HG03439 (cell line): ENCODE measurements at regions not wholly inside any gene's neighbourhood (a gene's known extent, or its start where the extent isn't known, plus 50 kb on each side); places are given as distances from the start of the nearest gene placed in this dataset.

Experiments
- ATAC-seq: cut with Tn5 transposase; IDR thresholded peaks from one replicate; pipeline ENCODE4 v1.9.1; 2021; ENCODE audit warnings: mild to moderate bottlenecking, moderate library complexity; ENCODE audit not compliant: unreplicated experiment

DNA sequence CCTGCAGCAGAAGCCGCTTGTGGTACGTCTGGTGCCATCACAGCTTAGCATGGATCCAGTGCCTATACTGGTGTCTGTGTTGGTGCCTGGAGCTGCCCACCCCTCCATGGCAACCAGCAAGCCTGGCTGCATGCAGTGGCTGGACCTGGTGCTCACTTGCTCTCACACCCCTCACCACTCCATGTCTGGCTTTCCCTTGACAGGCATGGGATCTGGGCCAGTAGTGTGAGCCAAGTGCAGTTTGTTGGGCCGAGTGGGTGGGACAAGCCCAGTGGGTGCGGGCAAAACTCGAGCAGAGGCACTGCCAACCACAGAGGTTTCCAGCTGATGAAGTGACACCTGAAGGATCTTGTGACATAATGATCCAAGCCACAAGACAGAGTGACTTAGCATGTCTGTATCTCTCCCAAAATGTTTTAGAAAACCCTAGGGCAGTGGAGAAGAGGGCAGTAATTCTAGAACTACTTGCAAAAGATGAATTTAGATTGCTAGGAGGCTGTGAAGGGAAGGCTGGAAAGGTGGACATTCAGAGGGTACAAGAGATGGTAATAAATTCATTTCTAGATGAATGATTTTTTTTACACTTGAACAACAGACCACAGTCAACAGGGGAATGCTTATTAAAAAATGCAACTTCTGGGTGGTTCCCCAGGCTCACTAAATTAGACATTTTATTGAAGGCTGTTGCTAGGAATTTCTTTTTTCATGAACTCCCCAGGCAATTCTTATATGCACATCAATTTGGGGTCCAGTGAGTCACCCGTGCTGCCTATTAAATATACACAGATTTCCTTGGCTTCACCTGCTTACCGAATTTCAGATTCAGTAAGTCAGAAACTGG, 660.3 kb downstream of the TLR4 start:
- no peak for ATAC-seq

DNA sequence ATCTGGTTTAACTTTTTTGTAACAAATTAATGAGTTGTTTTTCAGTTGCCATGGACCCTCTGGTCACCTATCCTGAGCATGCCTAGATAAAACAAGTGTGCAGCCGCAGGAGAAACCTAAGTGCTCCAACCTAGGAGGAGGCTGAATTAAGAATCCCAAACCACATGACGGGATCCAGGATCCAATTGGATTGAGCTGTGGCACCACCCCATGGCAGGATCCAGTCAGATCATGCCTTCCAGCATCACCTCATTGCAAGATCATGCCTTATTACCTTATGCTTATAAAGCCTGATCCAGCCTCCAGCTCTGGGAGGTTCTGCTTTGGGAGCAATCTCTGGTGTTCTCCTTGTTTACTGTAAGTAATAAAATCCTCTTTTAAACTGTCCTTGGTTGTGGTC, 662.0 kb downstream of the TLR4 start:
- ATAC-seq = no peak

DNA sequence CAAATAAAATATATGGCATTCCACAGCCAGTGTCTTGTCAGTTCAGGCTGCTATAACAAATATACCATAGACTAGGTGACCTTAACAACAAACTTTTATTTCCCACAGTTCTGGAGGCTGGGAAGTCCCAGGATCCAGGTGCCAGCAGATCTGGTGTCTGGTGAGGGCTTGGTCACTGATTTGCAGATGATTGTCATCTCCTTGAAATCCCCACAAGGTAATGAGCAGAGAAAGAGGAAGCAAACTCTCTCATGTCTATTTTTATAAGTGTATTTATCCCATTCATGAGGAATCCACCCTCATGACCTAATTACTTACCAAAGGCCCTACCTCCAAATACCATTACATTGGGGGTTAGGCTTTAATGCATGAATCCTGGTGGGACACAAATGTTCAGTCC, 663.2 kb downstream of the TLR4 start:
- ATAC-seq = no peak

DNA sequence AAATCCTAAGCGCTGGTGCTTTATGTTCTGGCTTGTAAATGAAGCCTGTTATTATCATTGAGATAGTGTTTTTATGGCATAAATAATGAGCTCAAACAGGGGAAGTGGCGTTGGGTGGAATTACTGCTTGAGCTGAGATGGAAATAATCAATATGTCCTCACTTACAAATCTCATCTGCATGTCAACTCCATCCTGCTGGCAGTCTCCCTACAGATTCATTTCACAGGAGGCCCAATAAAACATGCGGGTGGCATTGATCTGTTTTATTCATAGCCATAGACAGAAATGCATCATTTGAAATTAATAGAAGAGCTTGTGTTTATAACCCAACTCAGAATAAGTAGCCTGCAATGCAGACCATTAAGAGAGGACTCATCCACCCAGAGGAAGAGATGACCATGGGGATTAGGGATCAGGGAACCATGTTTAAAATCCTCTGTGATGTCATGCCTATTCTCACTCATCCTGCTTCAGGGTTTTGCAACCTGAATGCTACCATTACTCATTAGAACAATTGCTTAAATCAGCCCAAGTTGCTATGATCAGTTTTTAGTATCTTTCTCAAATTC, 680.4 kb downstream of the TLR4 start:
- ATAC-seq = no peak

DNA sequence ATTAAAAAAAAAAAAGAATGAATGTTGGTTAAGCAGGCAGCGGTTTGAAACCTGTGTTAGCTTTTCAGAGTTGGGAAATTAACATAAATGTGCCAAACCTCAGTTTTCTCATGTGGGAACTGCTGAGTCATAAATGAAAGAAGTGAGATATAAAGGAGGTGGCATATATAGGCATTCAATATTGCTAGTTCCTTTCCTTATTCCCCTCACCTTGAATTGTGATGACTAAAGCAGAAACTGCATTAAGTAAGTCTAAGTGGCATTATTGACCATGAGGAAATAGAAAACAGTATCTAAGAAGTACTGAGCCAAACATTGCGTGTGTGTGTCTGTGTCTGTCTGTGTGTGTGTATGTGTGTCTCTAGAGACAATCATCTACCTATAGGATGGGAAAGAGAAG, 691.2 kb downstream of the TLR4 start:
- ATAC-seq = peak; percentile 61

DNA sequence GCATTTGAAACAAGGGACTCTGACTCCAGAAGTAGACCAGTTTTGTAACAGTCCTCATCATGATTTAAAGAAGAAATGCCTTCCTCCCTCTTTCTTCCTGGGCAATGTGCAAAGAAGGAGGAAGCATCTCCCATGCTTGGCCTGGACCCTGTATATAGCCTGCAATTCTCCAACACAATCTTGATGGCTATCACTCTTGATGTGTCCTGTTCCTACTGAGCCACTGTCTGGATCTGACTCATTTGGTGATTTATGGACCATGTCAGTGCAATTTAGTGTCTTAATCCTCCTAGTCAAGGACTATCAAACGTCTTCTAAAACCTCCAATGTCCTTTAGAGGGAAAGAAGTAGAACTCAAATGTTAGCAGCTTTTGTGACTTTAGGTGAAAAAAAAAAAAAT, 697.3 kb downstream of the TLR4 start:
- ATAC-seq = no peak

DNA sequence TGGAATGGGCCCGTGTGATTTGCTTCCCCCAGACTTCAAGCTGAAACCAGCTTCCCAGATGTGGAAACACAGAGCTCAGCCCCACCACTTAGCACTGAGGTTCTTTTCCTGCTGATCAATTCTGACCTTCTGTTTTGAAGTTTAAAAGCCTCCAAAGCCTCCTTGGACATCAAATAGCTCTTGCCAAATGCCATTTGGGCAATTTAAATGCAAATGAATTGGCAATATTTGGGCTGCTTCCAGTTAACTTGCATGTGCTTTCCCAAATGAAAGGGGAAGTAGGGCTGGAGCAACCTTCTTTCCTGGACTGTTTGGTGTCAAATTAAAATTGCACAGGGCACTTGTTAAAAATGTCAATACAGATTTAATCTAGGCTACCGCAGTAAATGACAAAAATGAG, 710.5 kb downstream of the TLR4 start:
- no peak for ATAC-seq

DNA sequence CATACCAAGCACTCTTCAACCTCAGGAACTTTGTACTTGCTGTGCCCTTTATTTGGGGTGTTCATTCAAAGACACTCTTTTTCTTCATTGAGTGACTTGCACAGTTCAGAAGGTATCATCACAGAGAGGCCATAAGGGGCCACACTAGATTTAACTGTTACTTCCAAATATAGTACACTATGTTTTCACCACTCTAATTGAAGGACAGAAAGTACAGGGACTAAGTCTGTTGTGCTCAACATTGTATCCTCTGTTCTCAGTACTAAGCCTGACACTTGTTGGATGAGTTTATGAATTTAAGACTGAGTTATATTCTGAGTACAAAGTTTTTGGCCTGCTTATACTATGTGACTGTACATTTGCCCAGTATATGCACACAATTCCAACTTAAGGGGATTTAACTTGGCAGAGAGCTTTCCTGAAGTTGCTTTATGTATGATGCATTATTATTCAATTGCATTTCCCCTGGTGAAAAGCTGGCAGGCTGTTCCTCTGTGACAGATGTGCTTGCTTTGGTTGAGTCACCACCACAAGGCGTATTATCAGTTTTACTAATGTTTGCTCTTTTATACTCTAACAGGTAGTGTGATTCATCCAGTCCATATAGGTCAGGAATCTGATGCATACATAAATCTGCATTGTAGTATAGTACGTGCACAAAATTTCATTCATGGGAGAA, 714.8 kb downstream of the TLR4 start:
- ATAC-seq = no peak

DNA sequence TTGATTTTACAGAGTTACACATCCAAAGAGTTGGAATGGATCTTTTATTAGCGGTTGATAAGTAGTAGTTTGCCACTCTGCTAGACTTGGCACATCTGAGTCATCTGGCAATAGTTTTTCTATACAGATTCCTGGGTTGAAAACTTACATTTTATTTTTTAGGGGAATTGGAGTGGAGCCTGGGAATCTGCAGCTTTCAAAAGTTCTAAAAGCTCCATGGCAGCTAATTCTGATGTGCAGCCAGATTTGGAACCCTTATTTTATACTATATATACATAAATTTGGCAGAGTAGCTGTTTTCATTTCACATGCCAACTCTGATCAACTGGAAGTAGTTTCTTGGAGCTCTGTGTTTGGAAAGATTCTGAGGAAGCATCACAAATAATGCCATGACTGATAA, 715.5 kb downstream of the TLR4 start:
- no peak for ATAC-seq

DNA sequence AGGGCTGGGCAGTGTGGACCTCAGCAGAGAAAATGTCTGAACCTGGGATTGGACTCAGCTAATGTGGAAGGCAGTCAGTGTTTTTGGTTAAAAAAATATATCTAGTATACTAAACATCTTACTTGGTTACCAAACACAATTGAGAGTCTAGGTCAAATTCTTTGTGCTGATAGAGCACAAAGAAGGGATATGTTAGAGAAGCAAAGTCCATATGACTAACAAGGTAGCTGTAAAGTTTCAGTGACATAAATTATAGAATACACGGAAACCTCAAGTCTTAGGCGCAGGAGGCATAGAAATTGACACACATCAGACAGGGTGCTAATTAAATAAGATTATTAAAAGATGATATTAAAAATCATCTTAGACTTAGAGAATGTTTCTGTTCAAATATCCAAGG, 718.3 kb downstream of the TLR4 start:
- ATAC-seq = no peak

DNA sequence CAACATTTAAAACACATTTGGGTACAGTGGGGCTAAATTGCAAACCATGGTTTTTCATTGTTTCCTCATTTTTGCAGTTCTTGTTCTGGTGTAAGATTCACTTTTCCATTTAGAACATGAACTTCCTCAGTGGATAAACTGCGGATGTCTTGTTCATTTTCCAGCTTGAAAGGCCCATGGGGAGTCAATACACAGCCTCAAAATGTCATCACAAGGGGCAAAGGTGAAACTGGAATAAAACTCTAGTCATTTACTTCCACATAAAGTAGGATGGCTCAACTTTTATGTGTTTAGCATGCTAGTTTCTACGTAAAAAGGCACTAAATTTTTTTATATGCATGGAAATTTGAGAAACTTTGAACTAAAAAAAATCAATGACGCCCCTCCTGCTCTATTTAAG, 718.8 kb downstream of the TLR4 start:
- no peak for ATAC-seq

DNA sequence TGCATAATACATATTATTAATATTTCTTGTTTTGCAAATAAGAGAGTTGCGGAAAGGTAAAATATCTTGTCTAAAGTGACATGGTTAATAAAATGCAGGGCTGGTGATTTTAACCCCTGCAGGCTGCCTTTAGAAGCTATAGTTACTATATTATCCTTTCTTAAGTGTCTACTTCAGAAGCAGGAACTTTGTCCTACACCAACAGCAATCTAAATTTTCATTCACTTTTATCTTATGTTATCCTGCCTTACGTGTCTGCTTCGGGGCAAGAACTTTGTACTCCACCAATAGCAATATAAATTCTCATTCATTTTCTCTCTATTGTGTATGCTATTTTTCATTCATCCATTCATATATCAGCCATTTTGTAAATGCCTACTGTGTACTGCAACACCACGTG, 719.5 kb downstream of the TLR4 start:
- ATAC-seq = no peak

DNA sequence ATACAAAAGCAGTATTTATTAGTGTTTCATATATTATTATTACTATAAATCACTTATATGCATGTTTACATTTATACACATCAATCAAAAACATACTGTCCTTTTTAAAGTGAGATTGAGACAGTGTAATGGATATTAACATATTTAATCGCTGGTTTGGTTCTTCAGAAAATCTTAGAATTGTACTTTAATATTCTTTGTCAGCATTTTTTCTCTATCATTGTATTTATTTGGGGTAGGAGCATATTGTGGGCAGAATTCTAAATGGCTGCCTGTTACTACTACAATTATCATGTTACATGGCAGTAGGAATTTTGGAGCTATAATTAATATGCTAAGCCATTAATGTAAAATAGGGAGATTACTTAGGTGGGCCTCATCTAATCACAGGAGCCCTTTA, 722.6 kb downstream of the TLR4 start:
- ATAC-seq = no peak

DNA sequence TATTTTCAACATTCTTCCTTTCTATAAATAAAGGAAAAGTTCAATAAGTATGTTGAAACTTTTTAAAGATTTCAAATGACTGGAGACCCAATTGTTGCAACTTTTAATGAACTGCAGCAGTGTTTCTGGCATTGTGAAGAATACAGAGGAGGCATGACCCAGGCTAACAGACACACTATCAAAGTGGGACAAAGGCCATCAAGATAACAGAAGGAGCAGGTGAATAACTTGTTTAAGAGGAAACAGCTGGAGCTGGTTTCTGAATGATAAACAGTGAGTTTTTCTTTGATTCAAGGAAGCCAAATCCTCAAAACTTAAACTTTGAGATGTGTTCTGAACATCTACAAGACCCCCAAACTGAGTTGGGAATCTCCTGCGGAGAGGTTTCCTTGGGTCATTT, 734.6 kb downstream of the TLR4 start:
- ATAC-seq = no peak

DNA sequence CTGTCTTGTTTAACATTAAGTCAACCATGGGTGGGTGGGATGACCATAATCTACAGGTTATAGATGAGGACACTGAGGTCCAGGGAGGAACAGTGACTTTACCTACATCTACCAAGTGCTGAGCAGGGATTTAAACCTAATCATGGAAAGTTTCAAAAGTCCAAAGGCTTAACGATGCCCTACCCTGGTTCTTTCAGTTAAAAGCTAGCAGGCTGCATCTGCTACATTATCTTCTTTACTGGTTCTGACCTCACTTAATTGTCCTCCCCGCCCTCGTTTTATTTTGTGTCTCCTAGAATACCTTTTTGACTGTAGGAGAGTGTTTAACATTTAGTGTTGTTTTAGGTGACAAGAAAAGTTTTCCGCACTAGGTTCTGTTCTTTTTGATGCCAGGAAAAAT, 735.2 kb downstream of the TLR4 start:
- no peak for ATAC-seq

DNA sequence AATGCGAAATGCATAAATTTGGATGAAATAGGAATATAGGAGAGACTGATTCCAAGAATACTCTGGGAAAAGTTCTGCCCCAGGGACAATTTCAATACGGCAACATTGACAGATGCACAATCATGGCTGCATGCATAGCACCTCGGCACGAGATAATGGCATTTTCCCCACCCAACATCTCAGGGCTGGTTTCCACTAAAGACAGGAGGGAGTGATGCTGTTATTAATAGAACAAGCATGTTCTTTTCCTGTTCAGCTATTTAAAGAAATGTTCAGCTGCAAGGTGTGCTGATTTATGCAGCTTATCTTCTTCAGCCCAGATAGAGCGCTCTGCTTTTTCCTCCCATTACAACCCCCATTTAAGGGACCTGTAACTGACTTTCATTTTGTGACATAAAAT, 740.2 kb downstream of the TLR4 start:
- no peak for ATAC-seq

DNA sequence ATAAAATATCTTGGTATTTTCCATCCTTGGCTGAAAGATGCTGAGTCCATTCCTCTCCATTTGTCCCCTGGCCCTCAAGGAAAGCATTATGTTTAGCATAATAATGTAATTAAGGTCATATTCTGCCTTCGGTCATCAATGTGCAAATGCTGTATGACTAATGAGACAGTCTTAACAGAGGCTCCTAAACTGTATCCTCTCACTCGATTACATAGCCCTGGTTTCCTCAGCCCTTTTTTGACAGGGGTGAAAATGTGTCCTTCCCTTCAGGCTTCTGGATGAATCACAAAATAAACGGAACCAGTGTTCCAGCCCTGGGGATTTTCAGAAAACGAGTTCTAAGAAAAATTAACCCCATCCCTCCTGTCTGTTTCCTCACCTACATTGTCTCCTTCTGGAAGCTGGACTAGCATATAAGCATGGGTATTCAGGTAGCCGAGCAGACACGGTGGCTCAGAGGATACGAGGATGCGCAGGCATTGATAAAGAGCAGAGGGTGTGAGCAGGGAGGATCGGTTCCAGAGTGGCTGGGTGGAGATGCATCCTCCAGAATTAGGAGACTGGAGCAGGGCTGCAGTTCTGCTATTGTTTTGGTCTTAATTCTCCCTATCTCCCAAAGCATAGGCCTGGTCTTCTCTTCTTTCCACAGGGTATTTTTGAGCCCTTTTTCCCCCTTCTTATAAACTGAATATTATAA, 742.9 kb downstream of the TLR4 start:
- ATAC-seq = no peak

DNA sequence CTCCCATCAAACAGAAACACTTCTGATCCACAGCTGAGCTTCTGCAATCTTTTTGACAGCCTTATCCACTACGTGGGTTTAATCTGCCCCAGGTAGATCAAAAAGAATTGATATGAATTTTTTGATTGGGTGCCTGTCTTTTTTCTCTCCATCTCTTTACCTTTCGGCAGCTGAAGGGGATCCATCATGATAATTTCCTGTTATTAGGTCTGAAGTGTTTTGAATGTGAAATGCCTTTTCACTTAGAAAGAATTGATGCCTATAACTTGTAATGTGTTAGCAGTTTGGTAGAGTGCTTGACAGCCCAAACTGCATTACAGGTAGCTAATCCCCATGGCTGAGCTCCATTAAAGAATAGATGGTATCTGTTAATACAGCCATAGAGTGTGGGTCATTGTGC, 745.4 kb downstream of the TLR4 start:
- no peak for ATAC-seq

DNA sequence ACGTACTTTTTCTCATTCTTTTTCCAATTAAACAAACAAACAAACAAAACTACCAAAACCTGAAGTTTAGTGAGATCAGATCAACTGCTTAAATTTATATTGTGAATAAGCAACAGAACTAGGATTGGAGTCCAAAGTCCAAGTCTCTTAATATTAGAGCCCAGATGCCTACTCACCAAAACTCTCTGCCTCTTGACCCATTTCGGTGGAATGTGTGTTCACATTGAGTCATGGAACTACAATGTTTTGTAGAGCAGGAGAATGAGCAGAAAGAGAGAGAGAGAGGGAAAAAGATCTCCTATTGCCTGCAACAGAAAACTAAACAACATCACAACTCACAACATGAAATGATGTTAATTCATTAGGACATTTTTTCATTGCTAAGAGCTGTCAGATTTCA, 751.1 kb downstream of the TLR4 start:
- no peak for ATAC-seq

DNA sequence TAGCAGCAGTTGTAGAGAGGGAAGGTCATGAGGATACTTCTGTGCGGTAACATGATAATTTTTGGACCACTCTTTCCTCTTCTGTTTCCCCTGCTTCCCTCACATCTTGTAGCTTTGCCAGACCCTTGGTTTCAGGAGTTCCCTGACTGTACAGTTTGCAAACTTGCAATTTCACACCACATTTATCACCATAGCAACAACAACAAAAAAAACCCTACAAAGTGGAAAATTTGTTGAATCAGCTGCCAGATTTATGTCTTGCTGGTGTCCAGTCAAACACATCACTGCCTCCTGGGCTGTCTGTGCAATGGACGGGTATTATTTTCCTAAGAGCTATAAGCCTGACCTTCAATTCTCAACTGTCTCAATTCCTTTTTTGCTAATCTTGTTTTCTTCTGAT, 751.6 kb downstream of the TLR4 start:
- no peak for ATAC-seq

DNA sequence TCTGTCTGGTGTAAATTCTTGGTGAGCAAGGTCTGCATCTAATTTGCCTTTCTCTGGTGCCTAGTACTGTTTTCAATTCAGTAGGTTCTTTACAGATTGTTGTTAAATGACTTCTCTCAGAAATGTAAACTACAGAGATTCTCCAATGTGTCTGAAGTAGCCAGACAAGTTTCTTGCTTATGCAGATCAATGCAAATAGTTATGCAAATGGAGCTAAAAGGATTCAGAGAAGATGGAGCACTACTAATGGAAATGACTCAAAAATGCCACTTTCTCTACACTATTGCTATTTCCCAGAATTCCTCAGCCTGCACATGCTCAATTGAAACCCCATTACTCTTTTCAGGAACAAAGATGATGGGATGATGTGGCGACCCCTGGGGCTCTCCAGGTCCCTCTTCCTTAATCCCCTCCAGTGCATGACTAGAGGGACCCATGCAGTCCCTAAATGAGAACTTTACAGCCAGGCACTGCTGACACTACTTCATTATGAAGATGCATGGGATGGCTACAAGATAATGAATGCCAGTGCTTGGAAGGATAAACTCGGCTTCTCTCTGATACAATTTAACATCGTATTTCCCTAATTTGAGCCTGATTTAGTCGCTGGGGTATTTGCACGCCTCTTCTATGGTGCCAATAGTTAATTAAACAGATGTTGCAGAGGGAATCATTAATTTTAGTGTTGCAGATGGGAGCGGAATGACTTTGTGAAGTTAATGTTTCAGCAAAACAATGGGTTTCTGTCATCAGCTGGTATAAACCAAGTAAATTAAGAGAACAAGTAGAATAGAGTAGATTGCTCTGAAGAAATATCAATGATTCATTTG, 753.2 kb downstream of the TLR4 start:
- no peak for ATAC-seq
